GM13977 (cell line): ENCODE measurements at regions not wholly inside any gene's neighbourhood (a gene's known extent, or its start where the extent isn't known, plus 50 kb on each side); places are given as distances from the start of the nearest gene placed in this dataset.
"Not testable (repeated sequence)": the region's sequence is repeated elsewhere in the genome, so short reads cannot be mapped to it uniquely, and the experiment has no call there.

Experiments used
- DNase-seq: peaks from one replicate; pipeline ENCODE4 v3.0.0; 2012; ENCODE audit warnings: low spot score
- CTCF ChIP-seq: IDR thresholded peaks from 2 replicates; pipeline ENCODE4 v1.5.1; 2012; ENCODE audit warnings: mild to moderate bottlenecking, control low read depth; ENCODE audit not compliant: insufficient read depth; ENCODE audit errors: extremely low read depth, missing control alignments
- in situ Hi-C: fragments of 300-500 bp; cut with MboI; formaldehyde crosslinking; loops from one replicate; pipeline ENCODE4 v1.12.0; 2022; ENCODE audit warnings: low sequenced_read_pairs, low pct_unique_long_range_greater_than_20kb, mixed read lengths, inconsistent platforms; ENCODE audit not compliant: unreplicated experiment

GRCh38 chr10:81594991-81595390 lies 280.0 kb upstream of the NRG3 start:
- in situ Hi-C loops, result no loop called here
- DNase-seq, result no peak
- TF ChIP-seq CTCF, result no peak

- no peak for DNase-seq
- TF ChIP-seq CTCF, result no peak
- in situ Hi-C loops, result no loop called here
Observed at GRCh38 chr10:81600185-81600584, 274.8 kb upstream of the NRG3 start.

GRCh38 chr10:81603106-81603620 lies 271.8 kb upstream of the NRG3 start:
- TF ChIP-seq CTCF, result no peak
- in situ Hi-C loops, result no loop called here

GRCh38 chr10:81644485-81644884 lies 230.5 kb upstream of the NRG3 start:
- in situ Hi-C loops, result not testable (repeated sequence)

More at GRCh38 chr10:81603106-81603620, 271.8 kb upstream of the NRG3 start:
- DNase-seq, result no peak

GRCh38 chr10:81655986-81656385 lies 219.0 kb upstream of the NRG3 start:
- TF ChIP-seq CTCF, result no peak
- in situ Hi-C loops, result no loop called here
- DNase-seq, result no peak

More at GRCh38 chr10:81644485-81644884, 230.5 kb upstream of the NRG3 start:
- DNase-seq, result not testable (repeated sequence)

GRCh38 chr10:81662837-81663236 lies 212.2 kb upstream of the NRG3 start:
- TF ChIP-seq CTCF, result no peak
- in situ Hi-C loops, result no loop called here

GRCh38 chr10:81664800-81665199 lies 210.2 kb upstream of the NRG3 start:
- in situ Hi-C loops, DNase-seq: not testable (repeated sequence)

More at GRCh38 chr10:81662837-81663236, 212.2 kb upstream of the NRG3 start:
- no peak for DNase-seq

- in situ Hi-C loops, result no loop called here
- TF ChIP-seq CTCF, result no peak
- no peak for DNase-seq
Observed at GRCh38 chr10:81674941-81675340, 200.1 kb upstream of the NRG3 start.
